ENCODE measurements at regions not wholly inside any gene's neighbourhood (a gene's known extent, or its start where the extent isn't known, plus 50 kb on each side); places are given as distances from the start of the nearest gene placed in this dataset.

DNA sequence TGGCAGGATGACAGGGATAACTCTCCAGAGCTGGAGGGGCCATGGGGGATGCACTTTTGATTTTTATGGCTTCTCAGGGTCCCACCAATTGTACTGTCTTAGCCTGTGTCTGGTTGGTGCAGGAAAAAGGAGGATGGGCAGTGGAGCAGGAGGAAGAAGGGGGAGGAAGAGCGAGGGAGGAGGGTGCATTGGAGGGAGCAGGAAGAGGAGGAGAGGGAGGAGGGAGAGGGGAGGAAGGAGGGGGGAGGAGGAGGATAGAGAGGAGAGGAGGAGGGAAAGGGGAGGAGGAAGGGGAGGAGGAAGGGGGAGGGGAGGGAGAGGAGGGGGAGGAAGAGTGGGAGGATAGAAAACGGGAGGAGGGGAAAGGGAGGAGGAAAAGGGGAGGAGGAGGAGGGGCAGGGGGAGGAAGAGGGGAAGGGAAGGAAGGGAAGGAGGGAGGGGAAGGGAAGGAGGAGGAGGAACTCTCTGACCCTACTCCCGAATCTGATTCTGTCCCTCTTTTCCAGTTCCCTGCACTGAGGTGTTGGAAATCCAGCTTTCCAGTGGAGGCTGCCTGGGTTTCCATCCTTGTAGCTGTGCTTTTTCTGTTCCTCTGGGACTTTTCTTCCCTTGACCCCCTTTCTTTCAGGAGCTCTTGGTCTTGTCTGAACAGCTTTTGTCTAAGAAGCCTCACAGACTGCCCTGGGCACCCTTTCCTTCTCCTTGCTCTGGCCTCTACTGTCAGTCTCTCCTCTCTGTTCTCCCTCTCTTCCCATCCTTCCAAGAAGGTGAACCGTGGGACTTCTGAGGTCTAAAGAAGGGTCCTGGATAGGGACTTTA is 149.4 kb downstream of the DHX35 start:
- H3K27ac ChIP-seq = no peak overlapping the region
- no peak for DNase-seq (ENCODE audit: low spot score)
- TF ChIP-seq, protein P1, sequence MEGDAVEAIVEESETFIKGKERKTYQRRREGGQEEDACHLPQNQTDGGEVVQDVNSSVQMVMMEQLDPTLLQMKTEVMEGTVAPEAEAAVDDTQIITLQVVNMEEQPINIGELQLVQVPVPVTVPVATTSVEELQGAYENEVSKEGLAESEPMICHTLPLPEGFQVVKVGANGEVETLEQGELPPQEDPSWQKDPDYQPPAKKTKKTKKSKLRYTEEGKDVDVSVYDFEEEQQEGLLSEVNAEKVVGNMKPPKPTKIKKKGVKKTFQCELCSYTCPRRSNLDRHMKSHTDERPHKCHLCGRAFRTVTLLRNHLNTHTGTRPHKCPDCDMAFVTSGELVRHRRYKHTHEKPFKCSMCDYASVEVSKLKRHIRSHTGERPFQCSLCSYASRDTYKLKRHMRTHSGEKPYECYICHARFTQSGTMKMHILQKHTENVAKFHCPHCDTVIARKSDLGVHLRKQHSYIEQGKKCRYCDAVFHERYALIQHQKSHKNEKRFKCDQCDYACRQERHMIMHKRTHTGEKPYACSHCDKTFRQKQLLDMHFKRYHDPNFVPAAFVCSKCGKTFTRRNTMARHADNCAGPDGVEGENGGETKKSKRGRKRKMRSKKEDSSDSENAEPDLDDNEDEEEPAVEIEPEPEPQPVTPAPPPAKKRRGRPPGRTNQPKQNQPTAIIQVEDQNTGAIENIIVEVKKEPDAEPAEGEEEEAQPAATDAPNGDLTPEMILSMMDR (IDR thresholded peaks at IDR 0.05) = no peak
- no peak overlapping the region for H3K4me3 ChIP-seq

DNA sequence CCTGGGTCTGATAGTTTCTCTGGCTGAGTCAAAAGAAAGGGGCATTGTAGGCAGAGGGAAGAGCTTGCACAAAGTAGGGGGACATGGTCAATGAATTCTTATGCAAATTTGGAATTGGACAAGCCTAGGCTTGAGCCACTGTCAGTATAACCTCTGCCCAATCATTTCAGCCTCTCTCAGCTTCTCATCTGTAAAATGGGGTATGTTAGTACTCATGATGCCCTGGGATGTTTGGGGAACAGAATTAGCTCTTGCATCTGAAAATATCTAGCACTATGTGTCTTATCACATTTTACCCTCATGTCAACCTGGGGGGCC is 148.6 kb downstream of the DHX35 start:
- H3K27ac ChIP-seq = no peak overlapping the region
- TF ChIP-seq, protein P1 (IDR thresholded peaks at IDR 0.05) = no peak
- no peak for DNase-seq (ENCODE audit: low spot score)
- H3K4me3 ChIP-seq = no peak overlapping the region

DNA sequence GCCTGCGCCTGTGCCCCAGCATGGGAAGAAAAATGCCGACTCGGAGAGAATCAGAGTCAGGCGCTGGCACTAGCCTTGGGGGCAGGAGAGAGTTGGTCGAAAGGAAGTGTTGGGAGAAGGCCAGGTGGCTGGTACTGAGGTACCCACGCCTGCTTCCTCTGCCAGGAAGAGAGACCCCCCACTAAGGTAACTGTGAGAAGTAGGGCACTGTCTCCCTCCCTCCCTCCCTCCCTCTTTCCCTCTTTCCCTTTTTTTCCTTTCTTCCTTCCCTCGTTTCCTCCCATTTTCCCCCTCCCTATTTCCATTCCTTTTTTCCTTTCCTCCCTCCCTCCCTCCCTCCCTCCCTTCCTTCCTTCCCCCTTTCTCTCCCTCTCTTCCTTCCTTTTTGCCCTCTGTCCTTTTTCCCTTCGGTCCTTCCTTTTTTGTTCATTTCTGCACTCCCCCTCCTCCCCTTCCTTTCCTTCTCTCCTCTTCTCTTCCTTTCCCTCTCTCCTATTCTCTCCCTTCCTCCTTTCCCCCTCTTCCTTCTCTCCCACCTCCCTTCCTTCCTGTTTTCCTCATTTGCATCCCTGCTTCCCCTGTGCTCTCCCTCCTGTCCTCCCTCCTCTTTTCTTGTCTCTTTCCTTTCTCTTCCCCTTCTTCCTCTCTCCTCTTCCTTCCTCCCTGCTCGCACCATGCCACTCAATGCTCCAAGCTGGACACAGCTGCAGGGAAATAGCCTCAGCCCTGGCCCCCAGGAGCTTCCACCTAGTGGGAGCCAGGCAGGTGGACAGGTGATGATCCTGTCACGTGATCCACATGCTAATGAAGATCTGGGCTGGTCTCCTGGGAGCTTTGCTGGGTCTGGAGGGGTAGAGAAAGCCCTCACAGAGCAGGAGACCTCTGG is 148.0 kb downstream of the DHX35 start:
- no peak overlapping the region for H3K4me3 ChIP-seq
- TF ChIP-seq, protein P1 (IDR thresholded peaks at IDR 0.05) = no peak
- DNase-seq (ENCODE audit: low spot score) = no peak
- no peak overlapping the region for H3K27ac ChIP-seq

DNA sequence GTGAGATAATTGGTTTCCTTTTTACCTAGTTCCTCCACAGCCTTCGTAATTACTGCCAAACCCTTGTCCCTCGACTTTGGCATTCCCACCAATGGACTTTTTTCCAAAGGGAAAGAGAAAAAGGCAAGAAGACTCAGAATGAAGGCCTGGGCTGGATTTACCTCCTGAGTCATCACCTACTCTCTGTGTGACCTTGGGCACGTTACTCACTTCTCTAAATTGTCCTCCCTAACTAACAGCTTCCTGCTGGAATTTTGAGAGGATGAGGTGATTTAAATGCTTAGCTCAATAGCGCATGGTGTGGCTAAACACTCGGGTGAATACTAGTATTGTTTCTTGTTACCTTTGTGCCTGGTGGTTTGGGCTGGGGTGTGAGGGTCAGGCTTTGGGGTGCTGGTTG is 146.6 kb downstream of the DHX35 start:
- DNase-seq (ENCODE audit: low spot score) = no peak
- no peak overlapping the region for H3K4me3 ChIP-seq
- H3K27ac ChIP-seq = no peak overlapping the region
- TF ChIP-seq, protein P1 (IDR thresholded peaks at IDR 0.05) = no peak

DNA sequence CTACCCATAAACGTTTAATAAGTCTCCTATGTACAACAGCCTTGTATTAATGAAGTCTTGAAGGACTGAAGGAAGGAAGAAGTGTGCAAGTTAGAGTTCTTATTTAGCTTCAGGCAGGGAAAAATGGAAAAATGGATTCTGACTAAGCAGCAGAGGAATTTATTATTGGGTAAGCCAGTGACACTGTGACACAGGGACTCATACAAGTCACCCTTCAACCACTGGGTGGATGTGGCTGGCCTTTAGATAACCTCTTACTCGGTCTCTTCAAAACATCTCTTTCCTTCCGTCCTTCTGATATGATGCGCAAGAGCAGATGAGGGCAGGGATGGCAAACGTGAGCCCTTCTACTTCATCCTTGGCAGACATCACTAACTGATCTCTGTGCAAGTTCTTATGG is 145.6 kb downstream of the DHX35 start:
- TF ChIP-seq, protein P1 (IDR thresholded peaks at IDR 0.05) = no peak

DNA sequence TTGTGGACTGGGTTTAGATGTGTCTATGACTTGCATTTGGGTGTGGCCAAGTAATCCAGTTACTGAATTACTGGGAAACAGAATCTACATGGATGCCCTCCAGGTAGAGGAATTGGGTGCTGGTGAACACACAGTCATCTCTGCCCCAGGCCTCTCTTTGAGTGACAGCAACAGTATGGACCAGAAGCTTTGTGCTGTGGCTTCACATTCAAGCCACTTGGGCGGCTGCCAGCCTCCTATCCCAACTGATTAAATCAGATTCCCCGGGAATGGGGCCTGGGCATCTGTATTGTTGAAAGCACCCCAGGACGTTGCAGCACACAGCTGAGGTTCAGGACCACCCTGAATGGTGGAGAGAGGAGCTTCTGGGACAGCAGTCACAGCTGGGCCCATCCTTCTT is 144.6 kb downstream of the DHX35 start:
- DNase-seq (ENCODE audit: low spot score) = no peak
- TF ChIP-seq, protein P1 (IDR thresholded peaks at IDR 0.05) = no peak
- Histone ChIP-seq H3K27ac (no peak overlapping the region), H3K4me3 (no peak overlapping the region)

More for the DNA sequence above, 145.6 kb downstream of the DHX35 start:
- DNase-seq (ENCODE audit: low spot score) = no peak
- Histone ChIP-seq H3K4me3 (no peak overlapping the region), H3K27ac (no peak overlapping the region)

All from coronary artery (tissue), 2 donors.